ENCODE measurements at regions not wholly inside any gene's neighbourhood (a gene's known extent, or its start where the extent isn't known, plus 50 kb on each side); places are given as distances from the start of the nearest gene placed in this dataset.

DNA sequence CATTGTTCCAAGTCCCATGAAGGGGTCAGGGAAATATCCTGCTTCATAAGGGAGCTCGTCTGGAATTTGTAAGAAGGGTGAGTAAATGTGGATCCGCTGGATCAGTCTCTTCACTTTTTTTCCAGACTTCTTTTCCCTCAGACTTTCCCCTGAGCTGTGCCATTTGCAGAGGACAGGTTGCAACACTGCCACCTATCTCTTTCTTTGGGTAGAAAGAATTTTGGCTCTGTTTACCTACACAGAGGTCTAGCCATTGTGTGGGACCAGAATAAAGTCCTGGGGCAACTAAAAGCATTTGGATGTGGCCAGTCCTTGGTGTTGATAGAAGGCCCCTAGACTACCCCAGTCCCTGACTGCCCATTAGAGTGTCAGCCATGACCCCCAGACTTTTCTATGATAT is 1146.7 kb upstream of the PRMT6 start:
- no peak for ATAC-seq

DNA sequence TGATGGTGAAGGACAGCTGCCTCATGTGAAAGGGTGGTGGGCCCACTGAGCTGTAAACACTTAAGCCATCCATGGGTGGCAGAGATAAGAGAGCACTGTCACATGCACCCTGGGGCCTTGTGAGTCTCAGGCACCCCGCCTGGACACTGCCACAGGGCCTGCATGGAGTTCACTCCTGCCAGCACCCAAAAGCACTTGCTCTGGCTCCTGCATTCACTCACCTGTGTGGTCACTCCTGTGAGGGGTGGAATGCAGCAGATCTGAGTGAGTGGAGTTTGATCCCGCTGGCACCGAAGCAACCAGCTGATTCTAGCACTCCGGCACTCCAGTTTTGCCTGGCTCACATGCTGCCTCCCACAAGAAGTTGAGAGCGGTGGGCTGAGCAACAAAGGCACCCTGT is 1142.1 kb upstream of the PRMT6 start:
- no peak for ATAC-seq

DNA sequence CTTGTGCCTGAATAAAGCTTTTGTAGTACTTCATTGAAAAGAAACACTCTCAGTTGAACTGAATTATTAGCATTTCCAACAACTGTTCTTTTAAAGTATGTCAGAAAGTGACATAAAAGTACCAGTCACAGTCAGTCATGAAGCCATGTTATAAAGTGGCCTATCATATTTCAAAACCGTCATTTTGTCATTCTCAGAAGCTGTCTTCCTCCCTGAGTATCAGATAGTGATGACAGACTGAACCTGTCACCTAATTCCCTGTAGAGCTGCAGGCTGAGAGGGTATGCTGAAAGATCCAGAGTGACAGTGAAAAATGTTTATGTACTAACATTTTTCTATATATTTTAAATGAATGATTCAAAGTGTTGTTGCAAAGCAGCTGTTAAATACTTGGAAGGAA is 1121.7 kb upstream of the PRMT6 start:
- ATAC-seq, result no peak

DNA sequence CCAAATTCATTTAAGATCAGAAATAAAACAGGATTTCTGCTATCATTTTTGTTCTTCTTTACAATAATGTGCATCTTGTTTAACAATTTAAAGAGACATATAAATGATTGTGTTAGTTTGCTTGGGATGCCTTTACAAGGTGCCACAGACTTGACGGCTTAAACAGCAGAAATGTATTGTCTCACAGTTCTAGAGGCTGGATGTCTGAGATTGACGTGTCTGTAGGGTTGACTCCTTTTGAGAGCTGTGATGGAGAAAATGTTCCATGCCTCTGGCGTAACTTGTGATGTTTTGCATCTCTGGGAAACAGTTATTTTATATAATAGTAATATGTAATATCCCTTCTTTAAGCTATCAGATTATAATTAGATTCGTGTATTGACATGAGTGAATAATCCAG is 1091.6 kb upstream of the PRMT6 start:
- ATAC-seq, result no peak

DNA sequence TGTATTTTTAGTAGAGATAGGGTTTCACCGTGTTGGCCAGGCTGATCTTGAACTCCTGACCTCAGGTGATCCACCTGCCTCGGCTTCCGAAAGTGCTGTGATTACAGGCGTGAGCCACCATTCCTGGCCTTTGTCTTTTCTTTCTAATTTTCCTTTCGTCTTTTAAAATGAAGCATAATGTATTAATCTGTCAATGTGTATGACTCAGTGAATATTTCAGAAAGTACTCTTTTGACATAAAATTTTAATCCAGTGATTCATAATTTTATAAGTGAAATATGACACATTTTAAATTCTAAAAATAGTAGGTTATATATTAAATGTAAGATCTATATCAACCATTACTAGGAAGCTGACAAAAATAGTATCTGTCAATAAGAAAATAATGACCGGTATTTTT is 1059.0 kb upstream of the PRMT6 start:
- ATAC-seq, result no peak

DNA sequence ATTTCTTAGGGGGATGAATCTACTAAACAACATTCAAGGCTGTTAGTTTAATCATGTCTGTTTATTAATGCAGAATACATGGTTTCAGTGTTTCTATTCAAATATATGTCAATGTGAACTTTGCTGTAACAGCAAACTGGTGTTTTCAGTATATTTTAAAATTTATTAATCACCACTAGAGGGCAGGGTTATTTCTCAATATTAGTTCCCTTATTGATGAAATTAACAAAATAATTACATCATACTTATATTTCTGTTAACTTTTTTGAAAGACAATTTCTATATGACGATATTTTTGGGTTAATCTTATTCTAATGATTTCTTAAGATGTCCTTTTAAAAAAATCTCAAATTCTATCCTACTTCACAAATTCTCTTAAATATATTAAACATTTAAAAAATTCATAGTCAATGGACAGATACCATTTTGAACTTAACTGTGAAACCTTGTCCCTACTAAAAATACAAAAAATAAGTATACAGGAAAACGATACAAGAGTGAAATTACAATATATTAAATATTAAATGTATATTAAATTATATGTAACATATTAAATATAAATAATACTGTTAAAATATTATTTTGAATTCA is 1034.1 kb upstream of the PRMT6 start:
- ATAC-seq, result no peak

DNA sequence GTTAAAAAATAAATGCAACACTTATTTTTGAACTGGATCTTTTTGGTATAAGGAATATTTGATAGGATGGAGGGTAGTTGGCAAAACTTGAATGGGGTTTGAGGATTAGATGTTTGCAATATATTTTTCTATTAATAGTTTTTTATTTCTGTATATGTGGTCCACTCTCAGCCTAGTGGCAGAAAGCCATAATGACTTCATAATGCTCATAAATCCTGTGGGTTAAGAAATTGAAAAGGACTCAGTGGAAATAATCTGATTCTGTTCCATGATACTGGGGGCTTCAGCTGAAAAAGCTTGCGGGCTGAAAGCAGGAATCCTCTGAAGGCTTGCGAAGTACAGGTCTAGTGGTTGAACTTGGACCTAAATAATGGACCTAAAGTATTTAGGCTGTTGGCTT is 1028.6 kb upstream of the PRMT6 start:
- no peak for ATAC-seq

DNA sequence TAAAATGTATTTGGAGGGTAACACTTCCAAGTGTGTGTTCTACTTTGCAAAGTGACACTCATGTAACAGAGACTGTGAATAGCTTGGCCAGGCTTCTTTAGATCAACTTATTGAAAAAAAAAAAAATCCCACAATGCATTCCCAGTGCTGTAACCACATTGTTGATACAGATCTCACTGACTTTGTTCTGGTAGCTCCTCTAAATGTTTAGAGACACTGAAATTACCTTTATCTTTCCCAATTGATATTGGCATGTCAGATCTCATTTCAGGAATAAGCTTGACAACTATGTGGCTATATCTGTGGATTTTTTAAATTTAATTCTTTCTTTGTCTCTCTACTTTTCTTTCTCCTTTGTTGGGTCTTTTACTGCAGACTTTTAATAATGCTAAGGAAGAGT is 1018.9 kb upstream of the PRMT6 start:
- ATAC-seq, result no peak

DNA sequence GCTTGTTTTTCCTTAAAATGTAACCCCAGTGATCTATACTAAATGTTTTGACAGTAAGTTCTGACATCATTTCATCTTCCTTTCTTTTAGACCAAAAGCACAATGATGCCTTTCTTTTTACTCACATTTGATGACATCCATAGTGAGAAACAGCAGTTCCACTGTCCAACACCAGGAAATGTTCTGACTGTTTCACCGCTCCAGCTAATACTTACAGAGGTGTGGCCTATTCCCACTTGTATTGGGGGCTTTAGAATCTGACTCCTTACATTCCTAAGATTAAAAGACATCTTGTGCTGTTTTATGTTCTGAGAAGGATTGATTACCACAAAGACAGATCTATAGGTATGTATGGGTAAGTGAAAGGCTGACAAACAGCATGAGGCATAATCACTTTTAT is 1018.2 kb upstream of the PRMT6 start:
- ATAC-seq, result no peak

DNA sequence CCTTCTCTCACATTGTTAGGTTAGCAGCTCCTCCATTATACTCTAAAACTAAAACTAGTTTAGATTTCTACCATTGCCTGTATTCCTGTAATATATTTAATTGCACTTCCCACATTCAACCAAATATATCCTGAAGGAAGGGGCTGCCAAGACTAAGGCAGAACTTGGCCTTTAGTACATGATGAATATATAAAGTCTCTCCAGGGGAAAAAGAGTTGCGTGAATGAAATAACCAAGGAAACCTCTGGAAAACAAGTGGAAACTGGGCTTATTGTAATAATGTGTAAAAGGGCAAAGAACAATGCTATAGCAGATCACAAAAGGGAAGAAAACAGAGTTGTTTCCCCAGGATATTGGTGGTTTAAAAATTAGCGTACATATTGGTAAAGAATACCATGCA is 1012.5 kb upstream of the PRMT6 start:
- no peak for ATAC-seq

DNA sequence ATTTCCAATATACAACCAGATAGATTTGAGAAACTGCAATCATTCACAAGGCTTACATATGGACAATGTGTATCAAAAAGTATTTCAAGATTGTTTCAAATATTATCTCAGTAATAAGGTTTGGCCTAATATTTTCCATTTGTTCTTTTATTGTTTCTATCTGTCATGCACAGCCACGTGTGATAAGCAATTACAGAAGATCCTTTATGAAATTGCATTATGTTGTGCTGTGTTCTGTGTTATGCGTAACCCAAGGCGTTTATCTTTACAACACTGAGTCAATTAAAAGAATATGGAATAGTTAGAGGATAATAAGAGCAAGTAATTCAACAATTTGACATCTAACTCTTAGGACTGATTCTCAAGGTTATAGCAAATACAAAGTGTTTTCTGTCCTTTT is 1009.3 kb upstream of the PRMT6 start:
- no peak for ATAC-seq

DNA sequence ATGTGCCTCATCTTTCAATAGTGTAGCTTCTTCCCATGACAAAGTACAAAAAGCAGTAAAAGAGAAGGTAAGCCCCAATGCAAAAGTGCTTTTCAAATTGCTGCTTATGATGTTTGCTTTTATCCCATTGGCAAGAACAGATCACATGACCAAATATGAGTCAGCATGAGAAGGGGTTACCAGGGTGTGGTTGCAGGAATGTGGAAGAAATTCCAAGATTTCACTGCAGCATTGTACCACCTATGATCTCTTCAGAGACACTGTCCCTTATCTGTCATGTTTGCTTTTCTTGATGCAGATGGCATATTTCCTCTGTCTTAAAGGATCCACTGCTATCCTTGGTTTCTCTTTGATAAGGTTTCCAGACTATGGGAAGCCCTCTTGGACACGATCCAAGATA is 1006.9 kb upstream of the PRMT6 start:
- no peak for ATAC-seq

DNA sequence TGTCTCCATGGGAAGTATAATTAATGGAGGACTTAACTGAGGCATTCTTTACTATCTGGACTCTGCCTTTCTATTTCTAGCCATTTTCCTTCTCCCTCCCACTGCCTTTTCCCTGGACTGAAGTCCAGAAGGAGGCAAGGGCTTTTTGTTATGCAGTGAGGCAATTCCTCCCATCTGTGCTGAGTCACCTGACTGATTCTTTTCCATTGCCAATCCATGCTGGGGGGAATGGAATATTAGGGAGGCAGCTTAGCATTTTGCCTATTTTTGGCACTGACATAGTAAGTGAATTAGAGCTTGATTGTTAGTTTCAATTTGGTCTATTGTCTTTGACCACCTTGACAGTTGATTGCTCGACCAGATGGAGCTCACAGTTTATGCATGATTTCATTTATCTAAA is 1000.6 kb upstream of the PRMT6 start:
- no peak for ATAC-seq

DNA sequence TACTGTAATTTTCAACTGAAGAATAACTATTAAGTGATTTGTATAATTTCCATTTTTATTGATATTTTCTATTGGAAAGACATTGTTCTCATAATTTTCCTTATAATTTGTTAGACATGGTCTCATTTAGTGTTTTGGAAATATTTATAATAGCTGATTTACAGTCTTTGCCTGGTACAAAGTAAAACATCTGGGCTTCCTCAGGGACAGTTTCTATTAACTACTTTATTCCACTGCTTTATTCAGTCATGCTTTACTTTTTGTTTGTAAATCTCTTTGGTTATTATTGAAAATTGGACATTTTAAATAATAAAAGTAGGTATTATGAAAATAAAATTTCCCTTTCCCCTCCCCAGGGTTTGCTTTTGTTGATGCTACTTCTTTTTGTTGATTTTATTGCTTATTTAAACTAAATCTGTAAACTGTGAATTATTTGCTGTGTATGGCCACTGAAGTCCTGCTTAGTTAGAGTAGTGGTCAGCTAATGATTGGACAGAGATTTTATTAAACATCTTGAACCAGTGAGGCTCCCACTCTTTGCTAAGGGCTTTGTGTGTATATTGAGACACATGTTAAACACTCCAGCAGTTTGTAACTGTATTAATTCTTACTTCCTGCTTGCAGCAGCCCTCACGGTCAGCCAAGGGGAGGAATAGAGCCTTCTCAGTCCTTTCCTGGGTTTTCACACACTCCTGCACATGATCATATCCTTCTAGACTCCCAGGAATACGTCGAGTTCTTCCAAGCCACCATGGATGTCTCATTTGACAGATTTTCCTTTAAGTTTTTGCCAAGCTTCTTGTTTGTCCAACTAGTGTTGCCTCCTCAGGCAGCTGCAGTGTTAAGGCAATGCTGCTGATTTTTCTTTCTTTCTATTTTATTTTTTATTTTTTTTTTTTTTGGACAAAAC is 994.6 kb upstream of the PRMT6 start:
- no peak for ATAC-seq

DNA sequence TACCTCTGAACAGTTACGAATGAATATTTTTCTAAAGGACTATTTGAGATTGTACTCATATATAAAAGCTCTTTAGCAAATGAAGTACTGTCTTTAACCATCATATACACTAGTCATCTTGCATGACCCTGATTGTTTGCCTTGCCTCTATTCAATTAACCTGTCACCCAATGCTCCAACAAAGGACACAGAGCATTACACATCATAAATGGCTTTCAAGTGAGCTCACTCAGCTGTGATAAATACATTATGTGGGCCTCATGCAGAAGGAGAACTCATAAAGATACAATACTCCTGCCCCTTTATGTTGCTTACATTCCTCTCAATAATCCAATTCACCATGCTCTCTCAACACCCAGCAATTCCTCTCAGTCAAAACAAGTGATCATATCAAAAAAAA is 993.0 kb upstream of the PRMT6 start:
- ATAC-seq, result no peak

DNA sequence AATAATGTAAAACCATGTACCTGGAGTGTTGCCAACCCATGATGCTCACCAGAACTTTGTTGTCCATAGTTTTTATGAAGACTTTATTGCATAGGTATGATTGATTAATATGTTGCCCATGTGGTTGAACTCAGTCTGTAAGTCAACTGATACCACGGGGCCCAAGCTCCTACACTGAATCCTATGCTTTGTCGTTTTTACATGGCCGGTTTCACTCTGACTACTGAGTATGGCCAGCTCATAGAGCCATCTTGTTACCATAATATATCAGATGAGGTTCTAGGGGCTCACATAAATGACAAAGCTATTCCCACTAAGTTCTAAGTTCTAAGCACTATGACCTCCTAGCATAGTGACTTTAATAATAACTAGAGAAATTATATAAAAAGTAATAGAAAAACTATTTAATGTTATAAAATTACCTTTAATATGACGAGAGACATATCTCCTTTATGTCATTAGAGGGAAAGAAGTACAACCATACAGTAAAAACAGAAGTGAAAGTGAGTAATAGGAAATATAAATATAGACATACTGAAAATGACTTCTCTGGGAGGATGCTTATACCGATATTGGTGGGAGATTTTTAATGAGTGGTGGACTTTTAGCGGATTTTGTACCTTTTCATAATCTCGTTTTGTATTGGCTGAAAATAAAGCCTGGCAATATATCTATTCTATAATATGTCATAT is 983.4 kb upstream of the PRMT6 start:
- ATAC-seq, result no peak

DNA sequence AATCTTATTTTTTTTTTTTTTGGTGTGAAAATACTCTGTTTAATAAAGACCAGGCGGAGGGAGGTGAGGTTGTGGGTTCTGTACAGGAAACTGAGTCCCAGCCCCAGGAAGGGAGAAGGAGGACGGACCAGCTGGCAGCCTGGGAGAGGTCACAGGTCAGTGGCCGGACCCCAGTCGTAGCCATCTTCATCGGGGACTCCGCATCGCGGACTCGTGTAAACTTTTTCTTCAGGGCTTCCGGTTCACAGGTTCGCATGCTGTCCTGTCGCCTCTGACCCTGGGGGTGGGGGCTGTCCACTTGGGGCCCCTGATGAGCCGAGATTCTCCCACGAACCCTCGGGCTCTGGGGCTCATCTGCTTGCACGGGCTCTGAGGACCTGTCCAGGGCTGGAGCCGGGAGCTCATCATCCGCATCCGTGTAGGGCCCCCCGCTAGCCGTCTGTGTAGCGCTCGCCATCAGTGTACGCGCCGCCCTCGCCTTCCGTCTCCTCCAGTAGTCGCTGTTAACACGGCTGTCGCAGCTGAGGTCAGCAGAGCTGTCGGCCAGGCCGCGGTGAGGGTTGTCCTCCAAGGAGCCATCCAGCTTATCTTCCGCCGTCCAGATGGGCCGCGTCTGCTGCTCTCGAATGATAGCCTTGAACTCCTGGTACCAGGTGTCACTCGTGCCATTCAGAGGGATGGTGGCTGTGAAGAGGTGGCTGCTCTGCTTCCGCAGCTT is 975.7 kb upstream of the PRMT6 start:
- no peak for ATAC-seq

DNA sequence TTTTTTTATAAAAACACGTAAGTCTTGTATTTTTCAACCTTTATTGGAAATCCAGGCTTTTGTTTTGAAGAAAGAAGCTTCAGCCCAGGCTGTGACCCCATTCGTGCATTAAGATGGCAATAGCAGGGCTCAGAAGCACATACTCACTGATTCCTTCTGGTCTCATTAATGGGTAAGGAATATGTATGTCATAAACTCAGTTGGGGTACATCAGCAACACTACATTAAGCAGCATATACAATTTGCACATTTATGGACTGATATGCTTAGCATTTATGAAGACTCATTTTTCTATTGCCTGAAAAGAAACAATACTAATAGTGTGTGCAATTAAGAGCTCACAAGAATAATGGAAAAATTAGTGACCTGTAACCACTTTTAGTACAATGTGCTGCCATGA is 945.4 kb upstream of the PRMT6 start:
- ATAC-seq, result no peak

DNA sequence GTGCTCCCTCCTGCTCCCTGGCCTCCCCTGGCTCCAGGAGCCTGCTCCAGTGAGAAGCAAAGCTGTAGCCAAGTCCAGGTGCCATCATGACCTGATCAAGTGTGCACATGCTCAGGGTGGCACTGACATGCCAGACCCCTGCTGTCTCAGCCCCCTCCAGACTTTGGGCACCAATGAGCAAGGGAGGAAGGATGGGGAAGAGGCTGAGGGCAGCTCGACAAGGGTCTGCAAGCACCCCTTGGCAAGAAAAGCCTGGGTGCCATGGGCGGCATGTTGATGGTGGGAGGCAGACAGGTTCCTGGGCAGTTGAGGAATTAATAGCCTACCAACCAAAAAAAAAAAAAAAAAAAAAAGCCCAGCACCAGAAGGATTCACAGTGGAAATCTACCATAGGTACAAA is 942.6 kb upstream of the PRMT6 start:
- no peak for ATAC-seq

DNA sequence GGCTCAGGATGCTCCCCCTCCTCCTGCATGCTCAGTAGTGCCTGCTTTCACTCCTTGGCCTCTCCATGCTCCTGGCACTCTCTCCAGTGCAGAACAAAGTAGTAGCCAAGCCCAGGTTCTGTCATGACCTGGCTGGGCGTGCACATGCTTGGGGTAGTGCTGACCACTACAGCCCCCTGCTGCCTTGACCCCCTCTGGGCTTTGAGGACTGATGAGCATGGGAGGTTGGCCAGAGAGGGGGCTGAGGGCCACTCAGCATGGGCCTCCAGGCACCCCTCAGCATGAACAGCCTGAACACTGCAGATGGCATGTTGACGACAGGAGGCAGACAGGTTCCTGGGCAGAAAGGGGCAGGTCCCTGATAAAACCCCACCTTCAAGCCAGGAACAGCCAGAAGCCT is 935.7 kb upstream of the PRMT6 start:
- ATAC-seq, result no peak

DNA sequence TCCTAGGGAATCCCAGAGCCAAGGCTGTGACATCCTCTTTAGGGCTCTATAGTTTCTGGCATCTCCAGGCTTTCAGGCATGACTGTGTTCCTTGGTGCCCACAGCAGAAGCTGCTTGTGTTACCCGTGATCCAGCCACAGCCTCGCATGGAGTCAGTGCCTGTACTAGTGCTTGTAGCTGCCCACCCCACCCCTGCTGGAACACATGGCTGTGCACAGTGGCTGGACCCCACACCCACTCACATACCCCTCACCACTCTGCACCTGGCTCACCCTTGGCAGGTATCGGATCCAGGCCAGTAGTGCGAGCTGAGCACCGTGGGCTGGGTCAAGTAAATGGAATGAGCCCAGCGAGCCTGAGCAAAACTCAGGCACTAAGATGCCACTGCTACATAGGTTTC is 934.7 kb upstream of the PRMT6 start:
- no peak for ATAC-seq

DNA sequence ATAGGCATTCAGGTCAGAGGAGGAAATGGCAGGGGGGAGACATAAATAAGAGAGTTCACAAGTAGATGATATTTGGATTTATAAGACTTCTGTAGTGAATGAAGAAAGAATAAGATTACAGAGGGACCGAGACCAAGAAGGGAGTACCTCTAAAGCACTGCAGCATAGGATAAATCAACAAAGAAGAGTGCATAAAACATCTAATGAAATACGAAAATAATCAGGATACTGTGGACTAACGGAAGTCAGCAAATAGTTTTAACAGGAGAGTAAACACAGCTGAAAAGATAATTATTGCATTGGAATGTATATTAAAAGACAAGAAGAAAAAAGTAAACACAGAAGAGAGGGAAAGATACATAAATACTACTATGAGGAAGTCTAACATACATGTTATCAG is 921.9 kb upstream of the PRMT6 start:
- no peak for ATAC-seq

DNA sequence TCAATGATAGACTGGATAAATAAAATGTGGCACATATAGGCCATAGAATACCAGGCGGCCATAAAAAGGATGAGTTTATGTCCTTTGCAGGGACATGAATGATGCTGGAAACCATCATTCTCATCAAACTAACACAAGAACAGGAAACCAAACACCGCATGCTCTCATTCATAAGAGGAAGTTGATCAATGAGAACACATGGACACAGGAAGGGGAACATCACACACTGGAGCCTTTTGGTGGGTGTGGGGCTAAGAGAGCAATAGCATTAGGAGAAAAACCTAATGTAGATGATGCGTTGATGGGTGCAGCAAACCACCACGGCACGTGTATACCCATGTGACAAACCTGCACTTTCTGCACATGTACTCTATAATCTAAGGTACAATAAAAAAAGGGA is 883.4 kb upstream of the PRMT6 start:
- ATAC-seq, result no peak

DNA sequence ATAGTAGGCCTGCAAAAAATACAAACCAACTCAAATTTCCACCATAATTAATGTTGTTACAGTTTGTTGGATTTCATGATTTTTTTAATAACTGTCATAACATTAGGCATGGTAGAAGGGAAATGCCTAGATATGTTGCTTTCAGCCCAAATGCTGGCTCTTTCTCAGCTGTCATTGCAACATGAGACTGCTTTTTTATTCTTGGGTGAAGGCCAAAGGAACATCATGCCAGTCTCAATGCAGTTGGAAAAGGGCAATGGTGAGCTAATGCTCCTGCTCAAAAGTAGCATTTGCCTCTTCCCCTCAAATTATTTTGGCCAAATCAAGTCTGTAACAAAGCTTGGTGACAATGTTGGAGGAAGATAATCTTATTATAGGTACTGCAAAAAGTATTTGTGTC is 877.7 kb upstream of the PRMT6 start:
- ATAC-seq, result no peak
